NB4 (cell line): ENCODE measurements at regions not wholly inside any gene's neighbourhood (a gene's known extent, or its start where the extent isn't known, plus 50 kb on each side); places are given as distances from the start of the nearest gene placed in this dataset.

Experiments used
- DNase-seq: peaks from one replicate; pipeline ENCODE4 v3.0.0; 2010; ENCODE audit warnings: low read depth
- H3K4me3 ChIP-seq: one replicate; pipeline ENCODE4 v1.5.1; 2011; ENCODE audit warnings: mild to moderate bottlenecking, low read depth, low read length, moderate library complexity
- MYC ChIP-seq: IDR thresholded peaks from 2 replicates; pipeline ENCODE4 v1.6.1; 2011; ENCODE audit warnings: low read depth, low read length
- POLR2A ChIP-seq: IDR thresholded peaks from 2 replicates; pipeline ENCODE4 v1.6.1; 2011; ENCODE audit warnings: mild to moderate bottlenecking; ENCODE audit not compliant: insufficient read length; ENCODE audit errors: extremely low read depth
- TF ChIP-seq, protein P1 (sequence below): IDR thresholded peaks from one replicate; pipeline ENCODE4 v1.5.1; 2012; ENCODE audit warnings: low read depth, low read length
- TF ChIP-seq, protein P2 (sequence below): IDR thresholded peaks from 2 replicates; pipeline ENCODE4 v1.6.1; 2011; ENCODE audit warnings: low read depth, low read length

- no peak overlapping the region for H3K4me3 ChIP-seq
- TF ChIP-seq, protein P1, sequence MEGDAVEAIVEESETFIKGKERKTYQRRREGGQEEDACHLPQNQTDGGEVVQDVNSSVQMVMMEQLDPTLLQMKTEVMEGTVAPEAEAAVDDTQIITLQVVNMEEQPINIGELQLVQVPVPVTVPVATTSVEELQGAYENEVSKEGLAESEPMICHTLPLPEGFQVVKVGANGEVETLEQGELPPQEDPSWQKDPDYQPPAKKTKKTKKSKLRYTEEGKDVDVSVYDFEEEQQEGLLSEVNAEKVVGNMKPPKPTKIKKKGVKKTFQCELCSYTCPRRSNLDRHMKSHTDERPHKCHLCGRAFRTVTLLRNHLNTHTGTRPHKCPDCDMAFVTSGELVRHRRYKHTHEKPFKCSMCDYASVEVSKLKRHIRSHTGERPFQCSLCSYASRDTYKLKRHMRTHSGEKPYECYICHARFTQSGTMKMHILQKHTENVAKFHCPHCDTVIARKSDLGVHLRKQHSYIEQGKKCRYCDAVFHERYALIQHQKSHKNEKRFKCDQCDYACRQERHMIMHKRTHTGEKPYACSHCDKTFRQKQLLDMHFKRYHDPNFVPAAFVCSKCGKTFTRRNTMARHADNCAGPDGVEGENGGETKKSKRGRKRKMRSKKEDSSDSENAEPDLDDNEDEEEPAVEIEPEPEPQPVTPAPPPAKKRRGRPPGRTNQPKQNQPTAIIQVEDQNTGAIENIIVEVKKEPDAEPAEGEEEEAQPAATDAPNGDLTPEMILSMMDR: no peak
- no peak for TF ChIP-seq POLR2A
- TF ChIP-seq, protein P2, sequence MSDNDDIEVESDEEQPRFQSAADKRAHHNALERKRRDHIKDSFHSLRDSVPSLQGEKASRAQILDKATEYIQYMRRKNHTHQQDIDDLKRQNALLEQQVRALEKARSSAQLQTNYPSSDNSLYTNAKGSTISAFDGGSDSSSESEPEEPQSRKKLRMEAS: no peak
- TF ChIP-seq MYC: no peak
- no peak for DNase-seq
Observed at GRCh38 chr10:55449981-55450380, 649.0 kb upstream of the PCDH15 start.

GRCh38 chr10:55446441-55447002, 645.5 kb upstream of the PCDH15 start:
- no peak for DNase-seq
- no peak for TF ChIP-seq POLR2A
- TF ChIP-seq, protein P1: no peak
- TF ChIP-seq MYC: no peak
- TF ChIP-seq, protein P2: no peak
- H3K4me3 ChIP-seq: no peak overlapping the region

DNA sequence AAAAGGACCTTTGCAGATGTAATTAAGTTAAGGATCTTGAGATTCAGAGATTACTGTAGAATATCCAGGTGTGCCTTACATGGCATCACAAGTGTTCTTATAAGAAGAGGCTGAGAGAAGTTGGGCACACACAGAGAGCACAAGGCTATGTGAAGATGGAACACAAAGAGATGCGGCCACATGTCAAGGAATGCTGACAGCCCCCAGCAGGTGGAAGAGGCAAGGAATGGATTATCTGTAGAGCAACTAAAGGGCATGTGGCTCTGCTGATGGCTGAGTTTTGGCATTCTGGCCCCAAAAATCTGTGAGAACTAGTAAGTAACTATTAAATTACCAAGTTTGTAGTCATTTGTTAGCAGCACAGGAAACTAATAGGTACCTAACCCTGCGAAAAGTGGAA, 640.7 kb upstream of the PCDH15 start:
- TF ChIP-seq POLR2A (no peak), MYC (no peak)
- TF ChIP-seq, protein P2: no peak
- TF ChIP-seq, protein P1: no peak
- no peak overlapping the region for H3K4me3 ChIP-seq
- DNase-seq: no peak

GRCh38 chr10:55426138-55426537, 625.1 kb upstream of the PCDH15 start:
- TF ChIP-seq, protein P2: no peak
- TF ChIP-seq MYC (no peak), POLR2A (no peak)
- TF ChIP-seq, protein P1: no peak
- DNase-seq: no peak

GRCh38 chr10:55410415-55410885, 609.4 kb upstream of the PCDH15 start:
- TF ChIP-seq, protein P1: no peak
- TF ChIP-seq POLR2A (no peak), MYC (no peak)
- TF ChIP-seq, protein P2: no peak
- DNase-seq: peak; percentile 11
- no peak overlapping the region for H3K4me3 ChIP-seq

More at GRCh38 chr10:55426138-55426537, 625.1 kb upstream of the PCDH15 start:
- H3K4me3 ChIP-seq: no peak overlapping the region
